ENCODE measurements at regions not wholly inside any gene's neighbourhood (a gene's known extent, or its start where the extent isn't known, plus 50 kb on each side); places are given as distances from the start of the nearest gene placed in this dataset.

GRCh38 chr12:59874781-59875180 lies 279.0 kb downstream of the SLC16A7 start:
- no peaks in the 10 kb centered on the region for H3K9me3 ChIP-seq (ENCODE audit: control insufficient read depth in 4 of 4, low read length in 3 of 4)
- H3K36me3 ChIP-seq (ENCODE audit: control insufficient read depth in 4 of 4, insufficient read depth in 3 of 4, low read depth in 1 of 4, low read length in 3 of 4) = no peaks in the 10 kb centered on the region
- H3K4me1 ChIP-seq (ENCODE audit: control insufficient read depth in 4 of 4, insufficient read depth in 4 of 4, low read length in 3 of 4) = no peaks in the 10 kb centered on the region
- no peaks in the 10 kb centered on the region for H3K27me3 ChIP-seq (ENCODE audit: control insufficient read depth in 4 of 4, insufficient read depth in 4 of 4, low read length in 3 of 4)
- 65% methylated on average over 1 of the region's 1 CpG for WGBS
- H3K27ac ChIP-seq (ENCODE audit: low read depth in 1 of 2, low read length in 2 of 2) = no peak overlapping the region
- no peak for TF ChIP-seq RXRA (IDR thresholded peaks at IDR 0.05)
- no peak for TF ChIP-seq REST (IDR thresholded peaks at IDR 0.05)
- TF ChIP-seq HNF4G (IDR thresholded peaks at IDR 0.05) = no peak
- no peak for TF ChIP-seq JUND (IDR thresholded peaks at IDR 0.05)
- TF ChIP-seq MAX (IDR thresholded peaks at IDR 0.05) = no peak
- TF ChIP-seq FOXA2 (IDR thresholded peaks at IDR 0.05) = no peak
- no peak for DNase-seq (ENCODE audit: low spot score)
- no peak overlapping the region for H3K4me3 ChIP-seq (ENCODE audit: low read depth in 1 of 3, low read length in 3 of 3)
- H3K9ac ChIP-seq (ENCODE audit: low read depth in 1 of 2, low read length in 2 of 2) = no peak overlapping the region

GRCh38 chr12:59886131-59886733 lies 290.4 kb downstream of the SLC16A7 start:
- DNase-seq (ENCODE audit: low spot score) = no peak
- Histone ChIP-seq H3K4me3 (ENCODE audit: low read depth in 1 of 3, low read length in 3 of 3) (no peak overlapping the region), H3K36me3 (ENCODE audit: control insufficient read depth in 4 of 4, insufficient read depth in 3 of 4, low read depth in 1 of 4, low read length in 3 of 4) (no peaks in the 10 kb centered on the region), H3K27ac (ENCODE audit: low read depth in 1 of 2, low read length in 2 of 2) (no peak overlapping the region), H3K27me3 (ENCODE audit: control insufficient read depth in 4 of 4, insufficient read depth in 4 of 4, low read length in 3 of 4) (peaks cover 0 to 2% (median 0%) of the 10 kb centered on the region in 4 donors), H3K9me3 (ENCODE audit: control insufficient read depth in 4 of 4, low read length in 3 of 4) (no peaks in the 10 kb centered on the region), H3K9ac (ENCODE audit: low read depth in 1 of 2, low read length in 2 of 2) (no peak overlapping the region), H3K4me1 (ENCODE audit: control insufficient read depth in 4 of 4, insufficient read depth in 4 of 4, low read length in 3 of 4) (no peaks in the 10 kb centered on the region)
- WGBS = 63% methylated on average over 2 of the region's 2 CpGs
- no peak for TF ChIP-seq TAF1 (conservative IDR thresholded peaks at IDR 0.05)
- no peak for TF ChIP-seq SP1 (IDR thresholded peaks at IDR 0.05)
- no peak for TF ChIP-seq MAX (IDR thresholded peaks at IDR 0.05)
- TF ChIP-seq FOXA1 (IDR thresholded peaks at IDR 0.05) = no peak
- no peak for TF ChIP-seq NR2F2 (IDR thresholded peaks at IDR 0.05)
- TF ChIP-seq YY1 (IDR thresholded peaks at IDR 0.05) = no peak

- Histone ChIP-seq H3K9ac (ENCODE audit: low read depth in 1 of 2, low read length in 2 of 2) (no peak overlapping the region), H3K27me3 (ENCODE audit: control insufficient read depth in 4 of 4, insufficient read depth in 4 of 4, low read length in 3 of 4) (peaks cover 0 to 2% (median 0%) of the 10 kb centered on the region in 4 donors), H3K4me3 (ENCODE audit: low read depth in 1 of 3, low read length in 3 of 3) (no peak overlapping the region), H3K36me3 (ENCODE audit: control insufficient read depth in 4 of 4, insufficient read depth in 3 of 4, low read depth in 1 of 4, low read length in 3 of 4) (no peaks in the 10 kb centered on the region), H3K27ac (ENCODE audit: low read depth in 1 of 2, low read length in 2 of 2) (no peak overlapping the region), H3K9me3 (ENCODE audit: control insufficient read depth in 4 of 4, low read length in 3 of 4) (no peaks in the 10 kb centered on the region), H3K4me1 (ENCODE audit: control insufficient read depth in 4 of 4, insufficient read depth in 4 of 4, low read length in 3 of 4) (no peaks in the 10 kb centered on the region)
- WGBS = 76% methylated on average over 3 of the region's 3 CpGs
- no peak for DNase-seq (ENCODE audit: low spot score)
- TF ChIP-seq ATF3 (IDR thresholded peaks at IDR 0.05) (no peak), RAD21 (IDR thresholded peaks at IDR 0.05) (no peak), FOXA1 (IDR thresholded peaks at IDR 0.05) (no peak), ZBTB33 (IDR thresholded peaks at IDR 0.05) (no peak), YY1 (IDR thresholded peaks at IDR 0.05) (no peak), HNF4G (IDR thresholded peaks at IDR 0.05) (no peak), JUND (IDR thresholded peaks at IDR 0.05) (no peak), SP1 (IDR thresholded peaks at IDR 0.05) (no peak), RXRA (IDR thresholded peaks at IDR 0.05) (no peak), FOXA2 (IDR thresholded peaks at IDR 0.05) (no peak), NR2F2 (IDR thresholded peaks at IDR 0.05) (no peak)
Observed at GRCh38 chr12:59887178-59887577, 291.3 kb downstream of the SLC16A7 start.
